NCI-H1436 (cell line): ENCODE measurements at regions not wholly inside any gene's neighbourhood (a gene's known extent, or its start where the extent isn't known, plus 50 kb on each side); places are given as distances from the start of the nearest gene placed in this dataset.
"Not testable (repeated sequence)": the region's sequence is repeated elsewhere in the genome, so short reads cannot be mapped to it uniquely, and the experiment has no call there.

ENCODE experiments used
- DNase-seq: peaks from one replicate; lab custom pipeline; 2025; lab: John Stamatoyannopoulos, UW

DNA sequence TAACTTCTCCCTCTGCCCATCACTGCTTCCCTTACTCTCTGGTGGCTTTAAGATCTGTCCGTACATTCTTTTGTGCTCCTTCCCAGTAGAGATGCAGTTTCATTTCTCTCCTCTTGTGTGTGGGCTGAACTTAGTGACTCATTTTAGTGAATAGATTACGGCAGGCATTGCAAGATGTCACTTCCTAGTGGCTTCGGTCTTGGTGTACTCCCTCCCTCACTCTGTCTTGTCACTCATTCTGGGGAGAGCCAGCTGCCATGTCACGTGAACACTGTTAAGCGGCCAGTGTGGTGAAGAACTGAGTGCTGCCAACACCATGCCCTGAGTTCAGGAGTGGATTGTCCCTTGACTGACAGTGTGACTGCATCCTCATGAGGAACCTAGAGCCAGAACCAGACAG is 115.9 kb downstream of the OTOR start:
- DNase-seq = no peak

DNA sequence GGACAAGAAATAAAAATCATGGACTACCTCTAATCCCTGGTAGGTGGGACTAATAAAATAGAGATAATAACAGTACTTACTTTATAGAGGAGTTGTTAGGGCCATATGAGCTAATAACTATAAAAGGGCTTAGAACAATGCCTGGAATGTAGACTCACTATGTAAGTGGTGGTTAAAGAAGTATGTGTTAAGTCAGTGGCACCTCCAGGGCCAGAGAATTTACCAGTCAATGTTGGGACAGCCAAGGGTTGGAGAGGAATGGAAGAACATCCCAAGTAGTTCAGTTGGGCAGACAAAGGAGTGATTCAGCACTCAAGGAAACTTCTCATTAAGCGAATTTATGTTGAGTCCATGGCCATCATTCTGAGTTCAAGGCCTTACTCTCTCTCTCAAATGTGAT is 116.8 kb downstream of the OTOR start:
- no peak for DNase-seq

DNA sequence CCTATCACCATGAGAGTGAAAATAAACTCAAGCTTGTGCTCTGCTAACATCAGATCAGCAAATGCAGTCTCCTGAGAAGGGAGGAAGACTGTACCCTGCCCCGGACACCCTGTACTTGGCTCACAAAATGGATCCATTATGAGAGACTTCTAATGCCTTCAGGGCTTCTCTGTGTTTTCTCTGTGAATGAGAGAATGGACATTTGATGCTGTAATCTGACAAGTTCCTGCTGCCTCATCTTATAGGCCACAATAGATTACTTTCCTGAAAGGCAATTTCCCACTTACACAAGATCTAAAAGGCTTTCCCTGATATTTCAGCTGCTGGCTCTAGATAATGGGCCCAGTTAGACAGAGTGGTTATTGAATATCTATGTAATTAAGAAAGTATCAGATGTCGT is 117.2 kb downstream of the OTOR start:
- DNase-seq = peak; percentile 92

DNA sequence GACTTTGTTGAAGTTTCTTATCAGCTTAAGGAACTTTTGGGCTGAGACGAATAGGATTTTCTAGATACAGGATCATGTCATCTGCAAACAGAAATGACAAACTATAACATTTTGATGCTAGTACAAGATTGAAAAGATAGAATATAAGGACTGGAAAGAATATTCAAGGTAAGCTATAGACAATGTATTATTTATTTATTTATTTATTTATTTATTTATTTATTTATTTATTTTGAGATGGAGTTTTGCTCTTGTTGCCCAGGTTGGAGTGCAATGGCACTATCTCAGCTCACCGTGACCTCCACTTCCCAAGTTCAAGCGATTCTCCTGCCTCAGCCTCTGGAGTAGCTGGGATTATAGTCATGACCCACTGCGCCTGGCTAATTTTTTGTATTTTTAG is 125.0 kb downstream of the OTOR start:
- DNase-seq = not testable (repeated sequence)

DNA sequence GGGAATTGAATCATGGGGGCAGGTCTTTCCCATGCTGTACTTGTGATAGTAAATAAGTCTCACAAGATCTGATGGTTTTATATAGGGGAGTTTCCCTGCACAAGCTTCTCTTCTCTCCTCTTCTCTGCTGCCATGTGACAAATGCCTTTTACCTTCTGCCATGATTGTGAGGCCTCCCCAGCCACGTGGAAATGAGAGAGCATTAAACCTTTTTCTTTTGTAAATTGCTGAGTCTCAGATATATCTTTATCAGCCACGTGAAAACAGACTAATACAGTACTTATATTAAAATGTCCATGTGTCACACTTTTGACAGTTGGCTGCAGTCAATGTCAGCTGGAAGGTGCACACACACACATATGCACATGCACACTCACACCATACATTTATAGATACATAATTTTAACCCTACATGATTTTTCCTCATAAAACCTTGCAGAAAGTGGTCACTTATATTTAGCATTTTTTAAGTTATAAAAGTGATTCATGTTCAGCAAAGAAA is 128.9 kb downstream of the OTOR start:
- no peak for DNase-seq

DNA sequence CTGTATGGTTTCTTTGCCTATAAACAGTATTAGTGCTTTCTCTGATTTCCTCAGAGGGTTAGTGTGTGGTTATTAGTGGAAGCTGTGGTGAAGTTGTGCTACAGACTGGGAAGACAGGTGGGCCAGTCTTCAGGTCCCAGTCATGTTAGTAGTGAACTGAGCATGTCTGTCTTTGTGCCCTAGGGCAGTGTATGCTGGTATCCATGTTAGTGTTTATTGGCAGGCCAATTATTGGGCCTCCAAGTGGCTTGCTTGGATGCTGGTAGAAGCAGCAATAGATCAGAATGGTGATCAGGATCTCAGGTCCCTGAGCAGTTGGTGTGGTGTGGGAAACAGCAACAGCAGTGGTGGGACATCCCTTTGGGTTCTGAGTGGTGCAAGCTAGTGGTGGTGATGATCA is 137.6 kb downstream of the OTOR start:
- no peak for DNase-seq

DNA sequence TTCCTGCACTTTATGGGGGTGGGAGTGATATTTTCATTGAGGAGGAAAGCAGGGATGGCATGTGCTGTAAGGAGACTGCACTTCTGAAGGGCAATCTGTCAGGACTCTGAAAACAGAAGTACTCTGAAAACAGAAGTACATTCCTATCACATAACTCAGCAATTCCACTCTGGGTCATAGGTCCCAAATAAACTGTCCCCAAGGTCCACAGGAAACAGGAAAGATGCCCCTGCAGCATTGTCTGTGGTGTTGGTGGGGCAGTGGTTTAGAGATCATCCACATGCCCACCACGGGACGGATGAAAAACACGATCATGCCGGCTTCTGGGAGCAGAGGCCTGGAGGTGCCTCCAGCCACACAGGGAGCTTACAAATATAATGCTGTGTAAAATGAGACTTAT is 150.3 kb downstream of the OTOR start:
- DNase-seq = no peak

DNA sequence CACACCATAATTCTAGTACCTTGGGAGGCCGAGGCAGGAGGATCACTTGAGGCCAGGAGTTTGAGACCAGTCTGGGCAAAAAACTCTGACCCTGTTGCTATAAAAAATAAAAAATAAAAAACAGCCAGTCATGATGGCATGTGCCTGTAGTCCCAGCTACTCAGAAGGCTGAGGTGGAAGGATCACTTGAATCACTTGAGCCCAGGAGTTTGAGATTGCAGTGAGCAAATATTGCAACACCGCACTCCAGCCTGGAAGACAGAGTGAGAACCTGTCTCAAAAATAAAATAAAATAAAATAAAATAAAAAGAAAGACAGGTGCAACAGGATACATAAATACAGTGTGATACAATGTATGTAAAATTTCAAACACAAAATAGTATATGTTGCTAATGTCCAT is 154.5 kb downstream of the OTOR start:
- no peak for DNase-seq

DNA sequence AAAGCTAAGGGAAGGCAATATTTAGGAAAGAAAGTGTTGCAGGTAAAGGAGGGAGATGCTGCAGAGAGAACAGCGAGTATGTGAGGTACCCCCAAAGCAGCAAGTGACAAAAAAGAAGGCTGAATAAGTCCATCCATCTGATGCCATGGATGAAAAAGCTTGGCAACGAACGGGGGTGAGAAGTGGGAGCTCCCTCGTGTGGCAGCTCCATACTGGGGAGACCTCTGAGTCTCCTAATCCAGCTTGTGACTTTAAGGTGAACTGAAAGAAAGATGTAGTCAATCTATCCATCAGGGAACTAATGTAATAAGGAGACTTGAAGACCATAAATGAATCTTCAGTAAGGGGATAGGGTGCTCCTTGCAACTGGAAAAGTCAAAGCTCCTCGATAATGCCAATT is 156.6 kb downstream of the OTOR start:
- DNase-seq = no peak

DNA sequence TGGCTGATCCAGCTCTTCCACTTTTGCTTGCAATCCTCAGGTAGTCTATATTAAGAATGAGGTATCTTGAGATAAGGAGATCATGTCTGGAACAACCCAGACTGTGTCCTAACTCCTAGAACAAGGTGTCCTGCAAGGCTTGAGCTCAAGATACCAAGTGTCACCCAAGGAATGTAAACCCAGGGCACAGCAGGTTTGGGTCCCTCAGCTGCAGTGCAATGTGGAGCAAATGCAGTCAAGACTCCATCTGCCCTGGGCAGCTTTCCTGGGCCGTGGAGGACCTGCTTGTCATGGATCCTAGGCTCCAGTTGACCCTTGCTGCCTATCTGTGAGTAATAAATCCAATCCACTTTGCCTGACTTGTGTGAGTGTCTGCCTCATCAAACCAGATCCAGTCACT is 166.1 kb downstream of the OTOR start:
- no peak for DNase-seq

DNA sequence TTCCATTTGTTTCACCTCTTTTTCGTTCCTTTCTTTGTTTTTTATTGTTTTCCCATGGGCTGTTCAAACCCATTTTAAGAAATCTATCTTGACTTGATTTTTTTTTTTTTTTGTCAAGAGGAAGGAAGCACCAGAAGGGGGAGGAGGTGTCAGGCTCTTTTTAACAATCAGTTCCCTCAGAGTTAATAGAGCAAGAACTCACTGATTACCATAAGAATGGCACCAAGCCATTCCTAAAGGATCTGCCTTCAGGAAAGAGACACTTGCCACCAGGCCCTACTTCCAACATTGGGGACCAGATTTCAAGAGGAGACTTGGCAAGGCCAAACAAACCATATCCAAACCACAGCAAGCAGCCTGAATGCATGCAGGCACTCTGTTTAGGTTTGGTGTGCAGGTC is 168.0 kb downstream of the OTOR start:
- DNase-seq = no peak

DNA sequence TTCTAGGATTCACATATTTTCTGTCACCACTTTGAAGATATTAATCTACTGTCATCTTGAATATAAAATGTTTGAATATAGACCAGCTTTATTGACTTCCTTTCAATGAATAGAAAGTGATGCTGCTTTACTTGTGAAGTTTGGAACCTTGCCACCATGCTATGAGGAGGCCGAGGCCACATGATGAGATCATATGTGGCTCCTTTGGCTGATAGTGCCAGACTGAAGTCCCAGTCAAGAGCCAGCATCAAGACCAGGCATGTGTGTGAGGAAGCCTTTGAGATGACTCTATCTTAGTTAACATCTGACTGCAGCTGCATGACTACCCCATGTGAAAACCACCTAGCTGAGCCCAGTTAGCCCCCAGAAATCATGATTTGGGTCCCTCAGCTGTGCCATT is 169.5 kb downstream of the OTOR start:
- DNase-seq = no peak

DNA sequence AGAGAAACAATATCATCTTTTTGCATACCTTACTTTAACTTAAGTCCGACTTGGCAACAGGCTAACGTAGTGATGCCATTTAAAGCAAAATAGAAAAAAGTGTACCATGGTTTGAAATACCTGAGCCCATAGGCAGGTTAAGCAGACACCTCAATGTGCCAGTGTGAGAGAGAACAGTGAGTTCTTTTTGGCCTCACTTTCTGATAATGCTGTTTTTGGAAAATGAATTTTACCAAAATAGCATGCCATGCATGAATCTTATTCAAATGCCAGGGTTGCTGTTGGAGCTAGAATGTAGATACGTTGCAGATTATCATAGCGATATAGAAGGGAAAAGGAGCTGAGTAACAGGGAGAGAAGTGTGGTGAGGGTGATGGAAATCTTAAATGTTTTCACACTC is 170.2 kb downstream of the OTOR start:
- DNase-seq = no peak

DNA sequence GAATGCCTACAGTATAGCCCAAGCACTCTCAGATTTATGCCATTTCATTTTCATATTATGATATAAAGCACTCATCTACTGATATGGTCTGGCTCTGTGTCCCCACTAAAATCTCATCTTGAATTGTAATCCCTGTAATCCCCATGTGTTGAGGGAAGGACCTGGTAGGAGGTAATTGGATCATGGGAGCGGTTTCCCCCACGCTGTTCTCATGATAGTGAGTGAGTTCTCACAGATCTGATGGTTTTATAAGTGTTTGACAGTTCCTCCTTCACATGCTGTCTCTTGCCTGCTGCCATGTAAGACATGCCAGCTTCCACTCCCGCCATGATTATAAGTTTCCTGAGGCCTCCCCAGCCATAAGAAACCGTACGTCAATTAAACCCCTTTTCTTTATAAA is 171.7 kb downstream of the OTOR start:
- DNase-seq = no peak

DNA sequence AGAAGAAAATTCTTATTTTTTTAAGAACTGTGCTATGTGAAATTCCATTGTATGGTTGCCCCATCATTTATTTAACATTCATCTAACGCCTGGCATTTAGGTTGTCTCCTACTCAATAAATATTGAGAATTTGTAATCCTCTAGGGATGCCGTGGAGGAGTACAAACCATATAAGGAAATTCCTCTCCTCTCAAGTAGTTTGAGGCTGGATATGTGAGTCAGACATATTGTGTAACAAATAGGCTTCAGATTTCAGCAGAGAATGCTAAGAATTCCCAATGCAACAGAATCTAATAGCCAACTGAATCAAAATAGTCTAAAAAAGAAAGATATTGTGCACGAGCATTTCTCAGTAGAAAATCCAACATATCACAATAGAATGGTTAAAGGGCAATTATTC is 174.7 kb downstream of the OTOR start:
- peak; percentile 1 for DNase-seq

DNA sequence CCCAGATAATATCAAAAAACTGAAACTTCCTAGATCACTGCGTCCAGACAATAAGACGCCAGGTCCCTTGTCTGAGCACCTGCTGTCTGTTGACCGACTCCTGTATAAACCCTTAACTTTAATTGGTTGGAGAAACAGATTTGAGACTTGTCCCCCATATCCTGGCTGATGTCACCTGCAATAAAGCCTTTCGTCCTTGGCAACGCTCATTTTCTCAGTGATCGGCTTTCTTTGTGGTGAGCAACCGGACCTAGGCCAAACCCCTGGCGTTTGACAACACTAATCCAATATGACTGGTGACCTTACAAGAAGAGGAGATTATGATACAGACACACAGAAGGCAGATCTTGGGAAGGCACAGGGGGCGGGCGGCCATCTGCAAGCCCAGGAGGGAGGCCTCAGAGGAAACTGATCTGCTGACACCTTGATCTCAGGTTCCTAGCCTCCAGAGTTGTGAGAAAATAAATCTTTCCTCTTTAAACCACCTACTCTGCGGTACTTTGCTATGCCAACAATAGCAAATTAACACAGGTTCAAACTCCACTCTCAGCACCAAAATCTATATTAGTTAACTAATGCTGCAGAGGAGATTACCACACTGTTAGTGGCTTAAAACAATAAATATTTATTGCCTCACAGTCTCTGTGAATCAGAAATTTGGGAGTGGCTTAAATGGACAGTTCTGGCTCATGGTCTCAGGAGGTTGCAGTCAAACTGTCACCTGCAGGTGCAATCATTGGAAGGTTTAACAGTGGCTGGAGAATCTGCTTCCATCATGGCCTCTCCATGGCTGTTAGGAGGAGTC is 178.7 kb downstream of the OTOR start:
- peak; percentile 72 for DNase-seq

DNA sequence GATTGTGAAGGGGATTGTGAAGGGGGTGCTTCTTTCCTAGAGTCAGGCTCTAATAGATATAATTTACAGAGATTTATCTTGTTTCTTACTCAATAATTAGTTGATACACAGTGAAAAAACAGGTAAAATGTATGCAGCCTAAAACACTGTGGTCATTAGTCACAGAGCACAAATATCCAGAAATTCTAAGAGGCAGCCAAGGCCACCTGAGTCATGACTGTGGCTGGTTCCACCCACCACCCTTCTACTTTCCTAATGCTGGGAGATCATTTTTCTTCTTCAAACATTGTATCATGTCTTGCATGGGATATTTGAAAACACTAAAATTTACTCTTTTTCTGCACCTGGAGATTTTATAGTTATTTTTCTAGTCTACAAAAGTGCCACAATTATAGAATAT is 181.6 kb downstream of the OTOR start:
- no peak for DNase-seq

DNA sequence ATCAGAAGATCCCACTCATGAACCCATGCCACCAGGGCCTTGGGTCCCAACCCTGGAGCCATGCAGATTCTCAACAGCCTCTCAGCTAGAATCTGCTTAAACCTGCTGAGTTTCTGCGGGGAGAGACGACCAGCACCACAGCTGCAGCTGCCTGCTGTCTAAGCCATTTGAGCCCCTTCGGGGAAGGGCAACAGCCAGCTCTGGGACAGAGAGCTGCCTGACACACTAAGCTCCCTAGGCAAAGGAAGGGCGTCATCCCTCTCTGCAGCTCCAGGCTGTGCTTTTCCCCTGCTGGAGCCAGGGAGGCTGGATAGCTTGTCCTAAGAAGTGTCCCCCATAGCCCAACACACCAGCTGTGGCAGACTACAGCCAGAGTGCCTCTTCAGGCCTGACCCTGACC is 182.5 kb downstream of the OTOR start:
- no peak for DNase-seq

DNA sequence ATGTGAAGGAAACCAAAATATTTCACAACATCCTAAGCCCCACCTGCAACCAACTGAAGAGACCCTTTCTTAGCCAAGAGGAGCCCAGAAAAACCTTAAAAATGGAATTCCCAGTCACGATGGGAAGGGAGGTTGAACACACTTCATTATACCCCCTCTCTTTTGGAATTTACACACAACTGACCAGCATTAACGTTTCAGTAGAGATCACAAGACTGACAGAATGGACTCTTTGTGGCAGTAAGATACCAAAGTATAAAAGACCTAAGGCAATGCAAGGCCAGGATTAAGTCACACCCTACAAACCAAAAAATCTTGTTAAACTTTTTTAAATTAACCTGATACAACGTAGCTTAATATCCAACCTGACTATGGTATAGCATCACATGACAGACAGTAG is 190.9 kb downstream of the OTOR start:
- no peak for DNase-seq

DNA sequence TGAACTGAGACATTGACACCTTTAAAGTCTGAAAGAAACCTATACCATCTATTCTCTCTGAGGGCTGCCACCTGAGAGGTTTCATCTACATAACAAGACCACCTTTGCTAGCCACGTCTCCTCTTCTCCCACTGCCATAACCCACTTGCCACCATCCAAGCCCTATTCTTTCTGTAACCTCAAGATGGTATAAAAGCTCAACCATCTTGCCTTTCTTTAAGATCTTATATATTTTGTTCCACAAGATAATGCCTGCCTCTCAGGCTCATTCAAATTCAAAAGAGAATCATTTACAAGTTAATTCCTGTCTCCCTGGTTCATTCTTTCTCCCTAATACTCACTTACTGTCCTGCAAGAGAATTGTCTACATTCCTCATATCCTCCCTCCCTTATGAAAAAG is 192.5 kb downstream of the OTOR start:
- DNase-seq = no peak

DNA sequence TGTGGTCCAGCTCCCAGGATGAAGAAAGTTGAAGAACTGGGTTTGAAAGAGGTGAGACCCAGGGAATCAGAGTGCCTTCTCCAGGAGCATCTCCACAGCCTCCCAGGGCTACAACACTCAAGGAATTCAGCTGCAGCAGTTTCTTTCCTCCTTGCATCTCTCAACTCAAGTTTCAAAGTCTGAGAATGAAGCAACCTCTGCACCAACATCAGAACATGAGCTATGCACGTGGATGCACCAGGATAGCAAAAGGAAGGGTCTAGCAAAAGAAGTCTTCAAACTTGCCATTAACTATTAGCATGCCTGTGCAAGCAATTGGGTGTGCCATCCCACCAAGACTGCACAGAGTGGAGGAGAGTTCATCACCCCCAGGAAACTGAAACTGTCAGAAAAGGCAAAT is 193.9 kb downstream of the OTOR start:
- no peak for DNase-seq

DNA sequence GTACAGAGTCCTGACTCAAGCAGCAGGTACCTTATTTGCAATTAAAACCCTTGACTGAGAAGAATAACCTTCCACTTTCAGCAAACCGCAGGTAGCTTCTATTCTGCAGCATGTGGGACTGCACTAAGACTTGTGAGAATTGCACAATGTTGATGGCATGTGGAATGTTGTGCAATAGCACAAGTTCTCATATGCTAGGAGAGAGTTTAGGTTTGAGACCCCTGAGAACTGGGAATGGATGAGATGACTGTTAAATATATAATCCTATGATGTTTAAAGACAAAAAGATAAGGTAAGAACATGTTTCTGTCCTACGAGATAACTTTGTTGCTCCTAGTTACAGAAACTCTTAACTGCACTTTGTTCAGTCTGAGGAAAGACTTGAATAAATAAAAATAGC is 194.6 kb downstream of the OTOR start:
- DNase-seq = no peak

DNA sequence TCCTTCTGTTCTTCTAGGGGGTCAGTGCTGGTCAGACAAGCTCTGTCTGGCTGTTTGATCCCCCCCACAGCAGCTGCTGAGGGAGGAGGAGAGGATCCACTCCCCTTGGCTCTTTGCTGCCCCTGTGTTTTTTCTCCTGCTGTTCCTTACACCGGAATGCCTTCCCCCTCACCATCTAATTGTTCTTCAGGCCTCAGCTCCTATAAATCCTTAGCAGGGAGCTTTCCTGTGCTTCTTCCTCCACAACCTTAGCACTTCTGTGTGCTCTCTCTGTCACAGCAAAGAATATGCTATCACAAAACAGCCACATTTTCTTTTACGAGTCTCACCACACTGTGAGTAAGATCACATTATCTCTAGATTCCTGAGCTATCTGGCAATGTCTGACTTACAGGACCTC is 196.6 kb downstream of the OTOR start:
- no peak for DNase-seq

DNA sequence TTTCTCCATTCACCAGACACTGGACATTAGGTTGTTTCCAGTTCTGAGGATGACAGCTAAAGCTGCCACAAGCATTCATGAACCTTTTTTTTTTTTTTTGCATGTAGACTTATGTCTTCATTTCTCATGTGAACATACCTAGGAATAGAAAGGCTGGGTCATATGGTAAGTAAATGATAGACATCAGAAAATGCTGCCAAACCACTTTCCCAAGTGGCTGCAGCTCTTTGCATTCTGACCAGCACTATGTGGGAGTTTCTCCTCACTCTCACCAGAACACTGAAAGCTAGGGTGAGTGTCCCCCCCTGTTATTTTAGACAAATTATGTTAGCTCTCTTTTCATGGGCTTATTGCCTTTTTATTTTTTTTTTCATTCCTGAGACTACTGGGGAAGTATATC is 197.5 kb downstream of the OTOR start:
- no peak for DNase-seq
